Thoracic aorta (tissue), 2 donors: ENCODE measurements at regions not wholly inside any gene's neighbourhood (a gene's known extent, or its start where the extent isn't known, plus 50 kb on each side); places are given as distances from the start of the nearest gene placed in this dataset.

Experiments
- ATAC-seq: fragments of 150-250 bp; one replicate; pipeline ENCODE4 v1.8.0; 2017; ENCODE audit warnings: low read depth; ENCODE audit not compliant: insufficient number of reproducible peaks, low FRiP score
- DNase-seq: peaks from one replicate; pipeline ENCODE4 v3.0.0-alpha.2; 2020; ENCODE audit warnings: low spot score
- H3K27ac ChIP-seq, 2 donors: fragments of 200-600 bp; sonication (generic); 1 replicate in 1 of 2; 2 replicates in 1 of 2; pipeline ENCODE4 v1.5.1; 2016; ENCODE audit warnings: mild to moderate bottlenecking in 2 of 2, moderate library complexity in 2 of 2
- H3K27me3 ChIP-seq: fragments of 200-600 bp; sonication (generic); replicated peaks from 2 replicates; pipeline ENCODE4 v1.6.0; 2016; ENCODE audit warnings: mild to moderate bottlenecking; ENCODE audit not compliant: insufficient read depth
- H3K36me3 ChIP-seq: fragments of 200-600 bp; sonication (generic); one replicate; pipeline ENCODE4 v1.5.1; 2016
- H3K4me1 ChIP-seq, 2 donors: fragments of 200-600 bp; sonication (generic); 1 replicate in 1 of 2; 2 replicates in 1 of 2; pipeline versions ENCODE4 v1.5.1 to v1.6.0; 2016; ENCODE audit warnings: low read depth in 2 of 2, mild to moderate bottlenecking in 1 of 2; ENCODE audit not compliant: control insufficient read depth in 1 of 2
- H3K4me3 ChIP-seq: fragments of 200-600 bp; sonication (generic); 2 replicates; pipeline ENCODE4 v1.5.1; 2016; ENCODE audit warnings: mild to moderate bottlenecking
- H3K9me3 ChIP-seq: fragments of 200-600 bp; sonication (generic); 2 replicates; pipeline ENCODE4 v1.5.1; 2016
- CTCF ChIP-seq: fragments of 200-600 bp; sonication (generic); IDR thresholded peaks from one replicate; pipeline ENCODE4 v1.5.1; 2019; ENCODE audit warnings: antibody characterized with exemption

GRCh38 chr2:18066894-18067293 lies 188.4 kb downstream of the KCNS3 start:
- DNase-seq (no peak), ATAC-seq (no peak)
- H3K9me3 ChIP-seq, result no peaks in the 10 kb centered on the region
- TF ChIP-seq CTCF, result no peak
- peaks cover 4 to 31% of the 10 kb centered on the region in 2 donors for H3K4me1 ChIP-seq
- no peak overlapping the region for H3K27ac ChIP-seq
- no peaks in the 10 kb centered on the region for H3K36me3 ChIP-seq
- no peaks in the 10 kb centered on the region for H3K27me3 ChIP-seq
- H3K4me3 ChIP-seq, result no peak overlapping the region

- Histone ChIP-seq H3K4me1 (peaks cover 4 to 31% of the 10 kb centered on the region in 2 donors), H3K36me3 (no peaks in the 10 kb centered on the region), H3K4me3 (no peak overlapping the region), H3K27me3 (no peaks in the 10 kb centered on the region), H3K9me3 (no peaks in the 10 kb centered on the region), H3K27ac (no peak overlapping the region)
- no peak for DNase-seq
- TF ChIP-seq CTCF, result no peak
- no peak for ATAC-seq
These were observed 187.6 kb downstream of the KCNS3 start for GRCh38 chr2:18066066-18066465.

- Histone ChIP-seq H3K36me3 (no peaks in the 10 kb centered on the region), H3K4me3 (no peak overlapping the region), H3K4me1 (peaks cover 4 to 31% of the 10 kb centered on the region in 2 donors), H3K27me3 (no peaks in the 10 kb centered on the region), H3K27ac (no peak overlapping the region), H3K9me3 (no peaks in the 10 kb centered on the region)
- TF ChIP-seq CTCF, result no peak
- DNase-seq (no peak), ATAC-seq (no peak)
These were observed 186.8 kb downstream of the KCNS3 start for GRCh38 chr2:18065249-18065648.

- no peaks in the 10 kb centered on the region for H3K9me3 ChIP-seq
- no peaks in the 10 kb centered on the region for H3K36me3 ChIP-seq
- H3K4me1 ChIP-seq, result peaks cover 4 to 31% of the 10 kb centered on the region in 2 donors
- DNase-seq, result no peak
- H3K27ac ChIP-seq, result no peak overlapping the region
- H3K4me3 ChIP-seq, result no peak overlapping the region
- no peak for ATAC-seq
- no peak for TF ChIP-seq CTCF
- no peaks in the 10 kb centered on the region for H3K27me3 ChIP-seq
These were observed 185.5 kb downstream of the KCNS3 start for GRCh38 chr2:18063826-18064470.

GRCh38 chr2:18062892-18063291 lies 184.4 kb downstream of the KCNS3 start:
- H3K27ac ChIP-seq, result no peak overlapping the region
- ATAC-seq (no peak), DNase-seq (no peak)
- H3K36me3 ChIP-seq, result no peaks in the 10 kb centered on the region
- H3K9me3 ChIP-seq, result no peaks in the 10 kb centered on the region
- no peak for TF ChIP-seq CTCF
- H3K27me3 ChIP-seq, result no peaks in the 10 kb centered on the region
- H3K4me1 ChIP-seq, result peaks cover 4 to 23% of the 10 kb centered on the region in 2 donors
- H3K4me3 ChIP-seq, result no peak overlapping the region
